Esophagus squamous epithelium (tissue), 4 donors: ENCODE measurements at regions not wholly inside any gene's neighbourhood (a gene's known extent, or its start where the extent isn't known, plus 50 kb on each side); places are given as distances from the start of the nearest gene placed in this dataset.

Experiments
- CTCF ChIP-seq, 6 experiments: fragments of 450-650 bp in 4 of 6; fragments of 200-600 bp in 2 of 6; sonication (generic) in 2 of 6; IDR thresholded peaks; one replicate each; pipeline ENCODE4 v1.5.1; 2016 to 2019; ENCODE audit warnings: antibody characterized with exemption in 6 of 6, mild to moderate bottlenecking in 4 of 6, moderate library complexity in 4 of 6
- POLR2A ChIP-seq, 4 donors: fragments of 450-650 bp; IDR thresholded peaks; one replicate each; pipeline ENCODE4 v1.6.1; 2017; ENCODE audit warnings: antibody characterized with exemption in 4 of 4, mild to moderate bottlenecking in 4 of 4, moderate library complexity in 3 of 4

GRCh38 chr3:110727056-110727455 is 344.6 kb upstream of the NECTIN3 start:
- TF ChIP-seq CTCF (IDR thresholded peaks at IDR 0.05) (no peak), POLR2A (IDR thresholded peaks at IDR 0.05) (no peak)
